K562 (cell line): ENCODE measurements at regions not wholly inside any gene's neighbourhood (a gene's known extent, or its start where the extent isn't known, plus 50 kb on each side); places are given as distances from the start of the nearest gene placed in this dataset.

Source experiments
- ARNT ChIP-seq, 2 experiments: fragments of 450-650 bp; IDR thresholded peaks; 2 replicates each; pipeline ENCODE4 v1.6.1; 2016; ENCODE audit warnings: mild to moderate bottlenecking in 1 of 2
- BRD9 ChIP-seq: fragments of 450-650 bp; IDR thresholded peaks from 2 replicates; pipeline ENCODE4 v1.6.1; 2018; ENCODE audit warnings: low read depth; ENCODE audit not compliant: partially characterized antibody
- GATAD2B ChIP-seq: fragments of 450-650 bp; IDR thresholded peaks from 2 replicates; pipeline ENCODE4 v1.6.1; 2017; ENCODE audit warnings: mild to moderate bottlenecking, borderline replicate concordance
- HDAC2 ChIP-seq: fragments of 450-650 bp; IDR thresholded peaks from 2 replicates; pipeline ENCODE4 v1.6.1; 2016; ENCODE audit warnings: mild to moderate bottlenecking
- KLF16 ChIP-seq: IDR thresholded peaks from 2 replicates; pipeline ENCODE4 v1.6.1; 2016; ENCODE audit warnings: antibody characterized with exemption
- MEF2A ChIP-seq: IDR thresholded peaks from 2 replicates; pipeline ENCODE4 v1.6.1; 2011; ENCODE audit warnings: low read depth, mild to moderate bottlenecking, low read length, moderate library complexity; ENCODE audit not compliant: control insufficient read depth
- NEUROD1 ChIP-seq: fragments of 150-350 bp; IDR thresholded peaks from 2 replicates; pipeline ENCODE4 v1.6.1; 2014; ENCODE audit warnings: borderline replicate concordance, low read length, low read depth; ENCODE audit not compliant: partially characterized antibody
- NFIC ChIP-seq: fragments of 450-650 bp; IDR thresholded peaks from 2 replicates; pipeline ENCODE4 v1.6.1; 2017; ENCODE audit warnings: mild to moderate bottlenecking, inconsistent platforms
- NR1H2 ChIP-seq: sonication (generic); formaldehyde crosslinking; IDR thresholded peaks from 2 replicates; pipeline ENCODE4 v1.4.0; 2020; ENCODE audit warnings: mild to moderate bottlenecking, missing genetic modification reagents
- PRDM10 ChIP-seq: fragments of 450-650 bp; IDR thresholded peaks from 2 replicates; pipeline ENCODE4 v1.6.1; 2018; ENCODE audit not compliant: partially characterized antibody
- RBM14 ChIP-seq: fragments of 200-400 bp; formaldehyde crosslinking; IDR thresholded peaks from 2 replicates; pipeline ENCODE4 v1.6.1; 2018; ENCODE audit warnings: low read depth, mild to moderate bottlenecking, low read length, moderate library complexity, borderline replicate concordance; ENCODE audit not compliant: insufficient read depth
- RFX1 ChIP-seq: fragments of 450-650 bp; IDR thresholded peaks from 2 replicates; pipeline ENCODE4 v1.6.1; 2016; ENCODE audit warnings: mild to moderate bottlenecking, moderate library complexity
- THRB ChIP-seq: fragments of 450-650 bp; formaldehyde crosslinking; conservative IDR thresholded peaks from 2 replicates; pipeline ENCODE4 v1.4.0; 2022; ENCODE audit warnings: mild to moderate bottlenecking, missing genetic modification characterization
- VEZF1 ChIP-seq: fragments of 200-800 bp; sonication (Bioruptor generic); IDR thresholded peaks from 2 replicates; pipeline ENCODE4 v1.6.1; 2017; ENCODE audit warnings: missing genetic modification characterization, missing compliant biosample characterization
- ZBTB7A ChIP-seq: IDR thresholded peaks from 2 replicates; pipeline ENCODE4 v1.6.1; 2011; ENCODE audit warnings: low read depth, mild to moderate bottlenecking, low read length, moderate library complexity, borderline replicate concordance; ENCODE audit not compliant: control insufficient read depth
- ZNF165 ChIP-seq: fragments of 250-450 bp; sonication (Bioruptor Pico); IDR thresholded peaks from 2 replicates; pipeline ENCODE4 v1.4.0; 2020; ENCODE audit warnings: borderline replicate concordance
- ZNF778 ChIP-seq: fragments of 450-650 bp; formaldehyde crosslinking; IDR thresholded peaks from 2 replicates; pipeline ENCODE4 v1.4.0; 2020; ENCODE audit warnings: mild to moderate bottlenecking, moderate library complexity
- TF ChIP-seq, protein P1 (sequence below): fragments of 250-450 bp; sonication (Bioruptor Pico); IDR thresholded peaks from 2 replicates; pipeline ENCODE4 v1.4.0; 2020; ENCODE audit warnings: mild to moderate bottlenecking, moderate library complexity
- TF ChIP-seq, protein P2 (sequence below): sonication (generic); formaldehyde crosslinking; IDR thresholded peaks from 2 replicates; pipeline ENCODE4 v1.8.1; 2023; ENCODE audit warnings: mild to moderate bottlenecking, missing genetic modification reagents

- TF ChIP-seq, protein P1, sequence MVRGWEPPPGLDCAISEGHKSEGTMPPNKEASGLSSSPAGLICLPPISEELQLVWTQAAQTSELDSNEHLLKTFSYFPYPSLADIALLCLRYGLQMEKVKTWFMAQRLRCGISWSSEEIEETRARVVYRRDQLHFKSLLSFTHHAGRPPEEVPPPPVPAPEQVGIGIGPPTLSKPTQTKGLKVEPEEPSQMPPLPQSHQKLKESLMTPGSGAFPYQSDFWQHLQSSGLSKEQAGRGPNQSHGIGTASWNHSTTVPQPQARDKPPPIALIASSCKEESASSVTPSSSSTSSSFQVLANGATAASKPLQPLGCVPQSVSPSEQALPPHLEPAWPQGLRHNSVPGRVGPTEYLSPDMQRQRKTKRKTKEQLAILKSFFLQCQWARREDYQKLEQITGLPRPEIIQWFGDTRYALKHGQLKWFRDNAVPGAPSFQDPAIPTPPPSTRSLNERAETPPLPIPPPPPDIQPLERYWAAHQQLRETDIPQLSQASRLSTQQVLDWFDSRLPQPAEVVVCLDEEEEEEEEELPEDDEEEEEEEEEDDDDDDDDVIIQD (CRISPR knock-in tag), result no peak
- TF ChIP-seq HDAC2 (peak; percentile 54; the same call in 1 of the 2 replicates), ARNT (IDR thresholded peaks at IDR 0.05) (0 out of 4 replicates have a peak, but pooled peaks of 1 of the 2 experiments have one; percentile 39), ZBTB7A (0 out of 2 replicates have a peak, but pooled peaks have one; percentile 22), BRD9 (no peak), MEF2A (no peak), RBM14 (no peak), PRDM10 (no peak), ZNF165 (CRISPR knock-in tag) (no peak), ZNF778 (no peak), THRB (CRISPR knock-in tag) (no peak), RFX1 (peak; percentile 22; the same call in 1 of the 2 replicates), GATAD2B (no peak), NFIC (peak; percentile 56), KLF16 (peak; percentile 78), NEUROD1 (no peak), NR1H2 (no peak), VEZF1 (CRISPR knock-in tag) (peak; percentile 51; the same call in 1 of the 2 replicates)
- TF ChIP-seq, protein P2, sequence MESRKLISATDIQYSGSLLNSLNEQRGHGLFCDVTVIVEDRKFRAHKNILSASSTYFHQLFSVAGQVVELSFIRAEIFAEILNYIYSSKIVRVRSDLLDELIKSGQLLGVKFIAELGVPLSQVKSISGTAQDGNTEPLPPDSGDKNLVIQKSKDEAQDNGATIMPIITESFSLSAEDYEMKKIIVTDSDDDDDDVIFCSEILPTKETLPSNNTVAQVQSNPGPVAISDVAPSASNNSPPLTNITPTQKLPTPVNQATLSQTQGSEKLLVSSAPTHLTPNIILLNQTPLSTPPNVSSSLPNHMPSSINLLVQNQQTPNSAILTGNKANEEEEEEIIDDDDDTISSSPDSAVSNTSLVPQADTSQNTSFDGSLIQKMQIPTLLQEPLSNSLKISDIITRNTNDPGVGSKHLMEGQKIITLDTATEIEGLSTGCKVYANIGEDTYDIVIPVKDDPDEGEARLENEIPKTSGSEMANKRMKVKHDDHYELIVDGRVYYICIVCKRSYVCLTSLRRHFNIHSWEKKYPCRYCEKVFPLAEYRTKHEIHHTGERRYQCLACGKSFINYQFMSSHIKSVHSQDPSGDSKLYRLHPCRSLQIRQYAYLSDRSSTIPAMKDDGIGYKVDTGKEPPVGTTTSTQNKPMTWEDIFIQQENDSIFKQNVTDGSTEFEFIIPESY (CRISPR knock-in tag), result no peak
These were observed 314.9 kb downstream of the DRD1 start (continued) for GRCh38 chr5:175129121-175129520.
